ENCODE measurements at regions not wholly inside any gene's neighbourhood (a gene's known extent, or its start where the extent isn't known, plus 50 kb on each side); places are given as distances from the start of the nearest gene placed in this dataset.

DNA sequence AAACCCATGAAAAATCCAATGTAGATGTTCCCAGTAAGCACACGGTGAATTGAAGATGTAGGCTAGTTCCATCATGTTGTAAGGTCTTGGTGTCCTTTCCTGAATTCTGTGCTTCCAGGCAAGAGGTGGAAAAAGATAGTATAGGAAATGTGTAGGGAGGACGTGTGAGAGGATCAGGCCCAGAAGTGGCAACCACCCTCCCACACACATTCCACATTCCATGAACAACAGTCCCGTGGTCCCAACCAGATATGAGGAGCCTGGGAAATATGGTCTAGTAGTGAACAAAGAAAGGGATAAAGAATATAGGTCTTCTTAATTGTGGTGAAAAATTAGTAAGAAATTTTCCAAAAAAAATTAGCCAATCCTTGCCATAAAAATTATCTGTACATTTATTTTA is 1254.2 kb upstream of the SLC10A2 start:
- TF ChIP-seq POLR2A (IDR thresholded peaks at IDR 0.05) (no peak), POLR2AphosphoS5 (IDR thresholded peaks at IDR 0.05) (no peak)
- TF ChIP-seq, protein P1, sequence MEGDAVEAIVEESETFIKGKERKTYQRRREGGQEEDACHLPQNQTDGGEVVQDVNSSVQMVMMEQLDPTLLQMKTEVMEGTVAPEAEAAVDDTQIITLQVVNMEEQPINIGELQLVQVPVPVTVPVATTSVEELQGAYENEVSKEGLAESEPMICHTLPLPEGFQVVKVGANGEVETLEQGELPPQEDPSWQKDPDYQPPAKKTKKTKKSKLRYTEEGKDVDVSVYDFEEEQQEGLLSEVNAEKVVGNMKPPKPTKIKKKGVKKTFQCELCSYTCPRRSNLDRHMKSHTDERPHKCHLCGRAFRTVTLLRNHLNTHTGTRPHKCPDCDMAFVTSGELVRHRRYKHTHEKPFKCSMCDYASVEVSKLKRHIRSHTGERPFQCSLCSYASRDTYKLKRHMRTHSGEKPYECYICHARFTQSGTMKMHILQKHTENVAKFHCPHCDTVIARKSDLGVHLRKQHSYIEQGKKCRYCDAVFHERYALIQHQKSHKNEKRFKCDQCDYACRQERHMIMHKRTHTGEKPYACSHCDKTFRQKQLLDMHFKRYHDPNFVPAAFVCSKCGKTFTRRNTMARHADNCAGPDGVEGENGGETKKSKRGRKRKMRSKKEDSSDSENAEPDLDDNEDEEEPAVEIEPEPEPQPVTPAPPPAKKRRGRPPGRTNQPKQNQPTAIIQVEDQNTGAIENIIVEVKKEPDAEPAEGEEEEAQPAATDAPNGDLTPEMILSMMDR (IDR thresholded peaks at IDR 0.05): no peak

Data from gastroesophageal sphincter (tissue), 3 donors.